LNCAP (cell line): ENCODE measurements at regions not wholly inside any gene's neighbourhood (a gene's known extent, or its start where the extent isn't known, plus 50 kb on each side); places are given as distances from the start of the nearest gene placed in this dataset.

Experiments used
- TF ChIP-seq, protein P1 (sequence below): fragments of 450-650 bp; IDR thresholded peaks from 2 replicates; pipeline ENCODE4 v1.5.1; 2017; ENCODE audit warnings: mild to moderate bottlenecking

DNA sequence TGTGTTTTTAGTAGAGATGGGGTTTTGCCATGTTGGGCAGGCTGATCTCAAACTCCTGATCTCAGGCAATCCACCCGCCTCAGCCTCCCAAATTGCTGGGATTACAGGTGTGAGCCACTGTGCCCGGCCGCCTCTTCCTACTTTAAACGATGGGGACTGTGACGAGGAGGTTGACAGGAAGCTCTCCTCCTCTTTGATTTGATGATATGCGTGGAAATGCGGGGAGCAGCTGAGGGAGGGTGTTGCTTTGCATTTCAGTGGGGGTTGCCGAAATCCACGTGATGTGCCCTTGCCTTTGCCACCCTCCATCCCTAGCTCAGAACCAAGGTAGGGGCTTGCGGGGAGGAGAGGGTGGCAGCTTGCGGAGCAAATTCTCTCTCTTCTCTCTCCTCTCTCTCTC, 189.6 kb downstream of the AACS start:
- TF ChIP-seq, protein P1, sequence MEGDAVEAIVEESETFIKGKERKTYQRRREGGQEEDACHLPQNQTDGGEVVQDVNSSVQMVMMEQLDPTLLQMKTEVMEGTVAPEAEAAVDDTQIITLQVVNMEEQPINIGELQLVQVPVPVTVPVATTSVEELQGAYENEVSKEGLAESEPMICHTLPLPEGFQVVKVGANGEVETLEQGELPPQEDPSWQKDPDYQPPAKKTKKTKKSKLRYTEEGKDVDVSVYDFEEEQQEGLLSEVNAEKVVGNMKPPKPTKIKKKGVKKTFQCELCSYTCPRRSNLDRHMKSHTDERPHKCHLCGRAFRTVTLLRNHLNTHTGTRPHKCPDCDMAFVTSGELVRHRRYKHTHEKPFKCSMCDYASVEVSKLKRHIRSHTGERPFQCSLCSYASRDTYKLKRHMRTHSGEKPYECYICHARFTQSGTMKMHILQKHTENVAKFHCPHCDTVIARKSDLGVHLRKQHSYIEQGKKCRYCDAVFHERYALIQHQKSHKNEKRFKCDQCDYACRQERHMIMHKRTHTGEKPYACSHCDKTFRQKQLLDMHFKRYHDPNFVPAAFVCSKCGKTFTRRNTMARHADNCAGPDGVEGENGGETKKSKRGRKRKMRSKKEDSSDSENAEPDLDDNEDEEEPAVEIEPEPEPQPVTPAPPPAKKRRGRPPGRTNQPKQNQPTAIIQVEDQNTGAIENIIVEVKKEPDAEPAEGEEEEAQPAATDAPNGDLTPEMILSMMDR: no peak

DNA sequence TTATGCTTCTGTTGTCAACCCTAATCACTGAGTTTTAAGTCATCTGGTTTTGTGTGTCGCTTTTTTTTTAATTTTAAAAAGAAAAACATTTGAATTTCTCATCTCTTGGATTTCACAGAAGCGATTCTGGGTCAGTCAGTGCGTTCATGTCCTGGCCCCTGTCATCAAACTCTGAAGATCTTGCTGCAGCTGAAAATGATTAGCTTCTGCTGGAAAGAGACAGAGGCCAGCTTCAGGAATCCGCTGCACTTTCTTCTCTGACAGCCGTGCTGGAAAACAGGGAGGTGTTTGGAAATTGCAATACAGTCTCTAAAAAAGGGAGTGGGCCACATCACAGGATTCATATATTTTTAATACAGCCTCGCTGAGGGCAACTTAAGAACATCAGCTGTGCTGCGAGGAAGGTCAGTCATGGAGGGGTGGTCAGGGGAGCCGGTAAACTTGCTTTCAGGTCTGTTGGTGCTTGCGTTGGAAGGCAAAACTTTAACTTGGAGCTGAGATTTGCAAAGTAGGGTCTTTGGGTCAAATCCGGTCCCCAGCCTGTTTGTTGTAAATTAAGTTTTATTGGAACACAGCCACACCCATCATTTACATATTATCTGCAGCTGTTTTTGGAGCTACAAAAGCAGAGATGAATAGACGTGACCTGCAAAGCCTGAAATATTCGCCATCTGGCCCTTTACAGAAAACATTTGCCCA, 190.8 kb downstream of the AACS start:
- TF ChIP-seq, protein P1: no peak

DNA sequence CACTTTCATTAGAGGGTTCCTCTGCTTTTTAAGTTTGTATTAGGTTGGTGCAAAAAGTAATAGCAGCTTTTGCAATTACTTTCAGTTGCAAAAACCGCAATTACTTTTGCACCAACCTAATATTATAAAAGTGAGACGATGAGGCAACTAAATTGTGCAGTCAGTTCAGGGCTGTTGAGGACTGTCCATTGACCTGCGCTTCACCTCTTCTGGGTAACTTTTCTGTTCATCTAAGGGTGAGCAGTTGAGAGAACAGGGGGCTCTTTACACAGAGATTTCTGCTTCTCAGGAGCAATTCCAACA, 191.3 kb downstream of the AACS start:
- TF ChIP-seq, protein P1: no peak

DNA sequence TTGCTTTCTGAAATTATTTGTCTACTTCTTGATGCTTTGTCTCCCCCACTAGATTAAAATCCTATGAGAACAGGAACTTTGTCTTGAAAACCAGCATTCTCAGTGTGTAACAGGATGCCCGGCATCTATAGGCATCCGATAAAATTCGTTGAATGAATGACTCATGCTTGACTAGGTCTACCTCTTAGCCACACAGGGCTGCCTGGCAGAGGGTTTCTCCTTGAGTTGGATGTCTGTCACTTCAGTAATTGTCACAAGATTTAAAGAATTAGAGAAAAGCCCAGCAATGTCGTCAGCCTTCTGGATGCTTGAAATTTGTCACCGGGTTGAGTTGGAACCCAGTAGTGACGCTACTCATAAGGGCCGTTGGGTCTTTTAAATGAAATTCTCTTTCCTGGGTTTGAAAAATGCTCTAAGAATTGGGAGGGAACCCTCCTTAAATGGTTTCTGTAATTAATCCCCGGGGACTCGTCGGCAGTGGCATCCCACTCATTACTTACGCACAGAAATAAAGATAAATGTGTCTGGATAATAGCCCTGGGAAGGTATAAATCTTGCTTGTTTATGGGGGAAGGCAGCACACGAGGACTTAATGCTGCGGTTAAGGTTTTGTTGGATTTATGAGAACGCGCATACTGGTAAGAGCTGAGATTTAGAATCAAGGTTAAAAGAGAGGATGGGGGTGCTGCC, 194.1 kb downstream of the AACS start:
- TF ChIP-seq, protein P1: no peak

DNA sequence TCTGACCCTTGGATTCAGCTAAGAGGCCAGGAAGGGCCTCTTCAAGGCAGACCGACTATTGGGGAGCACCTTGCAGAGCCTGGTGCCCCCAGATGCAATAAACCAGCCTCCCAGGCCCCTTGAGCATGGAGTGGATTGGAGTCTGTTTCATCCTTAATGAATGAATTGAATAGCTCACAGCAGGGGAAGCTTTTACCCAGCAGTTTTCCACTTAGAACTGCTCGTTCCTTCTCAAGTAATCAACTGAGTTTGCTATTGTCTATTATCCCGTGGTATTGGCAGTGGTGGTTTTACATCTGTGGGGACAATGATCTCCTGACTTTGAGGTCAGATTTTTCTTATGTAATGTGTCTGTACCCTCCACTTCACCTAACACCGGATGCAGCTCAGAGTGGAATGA, 197.6 kb downstream of the AACS start:
- TF ChIP-seq, protein P1: no peak

DNA sequence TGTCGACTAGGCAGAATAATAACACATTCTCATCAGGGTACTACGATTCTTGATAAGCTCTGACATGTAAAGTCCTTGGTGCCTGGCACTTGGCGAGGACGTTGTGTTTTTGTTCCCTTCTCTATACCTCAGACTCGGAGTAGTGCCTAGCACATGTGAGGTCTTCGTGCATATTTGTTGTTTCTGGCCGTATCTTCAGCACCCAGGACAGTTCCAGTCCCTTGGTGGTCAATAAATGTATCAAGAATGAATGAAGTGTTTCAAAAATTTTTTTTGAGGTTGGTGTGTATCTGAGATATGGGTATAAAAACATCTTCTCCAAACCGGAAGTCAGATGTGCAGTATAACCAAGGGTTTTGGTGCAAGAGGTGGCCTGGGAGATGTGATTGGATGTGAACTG, 198.2 kb downstream of the AACS start:
- TF ChIP-seq, protein P1: no peak

DNA sequence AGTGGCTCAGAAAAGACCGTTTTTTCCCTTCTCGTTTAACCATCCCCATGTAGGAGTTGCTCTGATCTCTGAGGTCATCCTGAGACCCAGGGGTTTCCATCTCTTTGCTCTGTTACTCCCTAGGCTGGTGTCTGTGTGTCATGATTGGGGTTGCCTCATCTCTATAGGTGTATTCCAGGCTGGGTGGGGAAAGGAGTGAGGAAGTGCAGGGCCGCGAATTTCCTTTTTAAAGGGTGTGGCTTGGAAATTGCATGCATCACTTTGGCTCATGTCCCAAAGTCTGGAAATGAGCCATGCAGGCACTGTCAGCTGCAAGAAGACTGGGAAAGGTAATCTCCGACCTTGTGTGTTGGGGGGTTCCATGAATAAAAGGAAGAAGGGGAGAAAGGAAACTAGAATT, 201.9 kb downstream of the AACS start:
- TF ChIP-seq, protein P1: no peak
